Mesendoderm (in vitro differentiated cells): ENCODE measurements at regions not wholly inside any gene's neighbourhood (a gene's known extent, or its start where the extent isn't known, plus 50 kb on each side); places are given as distances from the start of the nearest gene placed in this dataset.

Experiments used
- DNase-seq: peaks from one replicate; pipeline ENCODE4 v3.0.0; 2013
- H2AK5ac ChIP-seq: 2 replicates; pipeline ENCODE4 v1.6.1; 2013; ENCODE audit warnings: low read length, inconsistent platforms
- H2BK120ac ChIP-seq: 2 replicates; pipeline ENCODE4 v1.6.1; 2013; ENCODE audit warnings: low read depth, mild to moderate bottlenecking, low read length, moderate library complexity, mixed read lengths
- H2BK15ac ChIP-seq: replicated peaks from 2 replicates; pipeline ENCODE4 v1.6.1; 2013; ENCODE audit warnings: low read depth, mild to moderate bottlenecking, moderate library complexity
- H2BK5ac ChIP-seq: 2 replicates; pipeline ENCODE4 v1.6.1; 2013; ENCODE audit warnings: low read length, inconsistent platforms
- H3K18ac ChIP-seq: 2 replicates; pipeline ENCODE4 v1.6.1; 2013; ENCODE audit warnings: mild to moderate bottlenecking, low read length, mixed read lengths
- H3K23ac ChIP-seq: one replicate; pipeline ENCODE4 v1.6.1; 2013; ENCODE audit warnings: low read length
- H3K27ac ChIP-seq: 2 replicates; pipeline ENCODE4 v1.5.1; 2013; ENCODE audit warnings: low read depth, mild to moderate bottlenecking, inconsistent platforms, low read length, moderate library complexity
- H3K27me3 ChIP-seq: 2 replicates; pipeline ENCODE4 v1.6.1; 2013; ENCODE audit warnings: low read length, control low read depth, mild to moderate bottlenecking, inconsistent platforms; ENCODE audit not compliant: insufficient read depth, poor library complexity
- H3K36me3 ChIP-seq: 2 replicates; pipeline ENCODE4 v1.6.1; 2013; ENCODE audit warnings: low read length, inconsistent platforms; ENCODE audit not compliant: control insufficient read depth, insufficient read depth
- H3K4ac ChIP-seq: one replicate; pipeline ENCODE4 v1.6.1; 2013; ENCODE audit warnings: low read depth, mild to moderate bottlenecking, low read length, moderate library complexity
- H3K4me1 ChIP-seq: 2 replicates; pipeline ENCODE4 v1.6.1; 2013; ENCODE audit warnings: low read depth, low read length, inconsistent platforms; ENCODE audit not compliant: control insufficient read depth
- H3K4me2 ChIP-seq: 2 replicates; pipeline ENCODE4 v1.6.1; 2013; ENCODE audit warnings: low read length
- H3K4me3 ChIP-seq: 2 replicates; pipeline ENCODE4 v1.5.1; 2013; ENCODE audit warnings: mild to moderate bottlenecking, low read length
- H3K56ac ChIP-seq: one replicate; pipeline ENCODE4 v1.6.1; 2013; ENCODE audit warnings: low read length
- H3K79me1 ChIP-seq: 2 replicates; pipeline ENCODE4 v1.6.1; 2013; ENCODE audit warnings: low read length, inconsistent platforms
- H3K79me2 ChIP-seq: 2 replicates; pipeline ENCODE4 v1.6.1; 2013; ENCODE audit warnings: mild to moderate bottlenecking, low read length; ENCODE audit not compliant: control insufficient read depth, insufficient read depth
- H3K9ac ChIP-seq: 2 replicates; pipeline ENCODE4 v1.6.1; 2013; ENCODE audit warnings: low read length, inconsistent platforms
- H4K5ac ChIP-seq: one replicate; pipeline ENCODE4 v1.6.1; 2013; ENCODE audit warnings: low read length
- H4K8ac ChIP-seq: one replicate; pipeline ENCODE4 v1.6.1; 2013; ENCODE audit warnings: low read depth, mild to moderate bottlenecking, control low read depth, low read length, moderate library complexity
- WGBS: extraction: QIAGEN DNeasy Blood & Tissue Kit; methylation state at CpG from one replicate; pipeline ENCODE4 v1.1.7; 2013; ENCODE audit warnings: low lambda C conversion rate, missing lambda C conversion rate; ENCODE audit not compliant: insufficient coverage; ENCODE audit errors: extremely low coverage; 5-methylcytosine and 5-hydroxymethylcytosine counted together

DNA sequence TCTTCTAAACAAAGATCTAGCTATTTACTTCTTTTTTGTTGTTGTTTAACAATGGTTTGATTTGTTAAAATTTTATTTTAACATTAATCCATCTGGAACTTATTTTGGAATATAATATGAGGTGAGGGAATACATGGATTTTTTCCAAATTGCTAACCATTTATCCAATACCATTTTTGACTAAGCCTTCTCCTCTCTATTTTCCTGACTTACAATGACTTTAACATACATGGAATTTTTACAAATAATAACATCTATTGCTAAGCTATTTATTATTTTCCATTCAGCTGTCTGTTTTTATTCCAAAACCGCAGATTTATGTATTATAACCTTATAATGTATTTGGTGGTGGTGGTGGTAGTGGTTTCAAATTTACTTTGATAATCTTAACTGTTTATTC, 420.3 kb upstream of the ADGRL2 start:
- Histone ChIP-seq H3K56ac (no peak overlapping the region), H4K8ac (no peak overlapping the region), H3K9ac (no peak overlapping the region), H3K18ac (no peak overlapping the region), H3K4me1 (no peaks in the 10 kb centered on the region), H3K4ac (no peak overlapping the region), H3K27ac (no peak overlapping the region), H3K79me2 (no peaks in the 10 kb centered on the region), H3K4me2 (no peak overlapping the region), H2BK5ac (no peak overlapping the region), H4K5ac (no peak overlapping the region), H3K4me3 (no peak overlapping the region), H2AK5ac (no peak overlapping the region), H2BK120ac (no peak overlapping the region), H3K36me3 (no peaks in the 10 kb centered on the region), H3K27me3 (no peaks in the 10 kb centered on the region), H3K23ac (no peak overlapping the region), H3K79me1 (no peaks in the 10 kb centered on the region), H2BK15ac (no peak overlapping the region)
- DNase-seq, result no peak
- WGBS, result no CpG with 5 or more reads among the region's 1 CpG

DNA sequence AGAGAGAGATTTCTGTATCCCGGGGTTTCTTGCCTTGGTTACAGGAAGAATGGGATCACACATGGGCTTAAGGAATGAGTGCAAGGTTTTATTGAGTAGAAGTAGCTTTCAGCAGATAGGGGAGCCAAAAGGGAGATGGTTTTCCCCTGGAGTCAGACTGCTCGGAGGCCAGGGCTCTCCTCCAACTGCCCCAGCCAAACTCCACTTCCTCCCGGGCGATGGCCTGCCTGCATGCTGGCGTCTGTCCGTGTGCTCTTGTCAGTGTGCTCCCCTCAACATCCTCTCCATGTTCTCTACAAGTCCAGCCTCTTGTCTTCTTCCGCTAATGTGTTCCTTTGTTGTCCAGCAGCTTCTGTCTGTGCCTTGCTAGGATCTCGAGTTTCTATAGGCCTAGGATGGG, 421.3 kb upstream of the ADGRL2 start:
- no peak overlapping the region for H2BK15ac ChIP-seq
- no peak overlapping the region for H3K9ac ChIP-seq
- no peak overlapping the region for H4K8ac ChIP-seq
- no peak overlapping the region for H3K23ac ChIP-seq
- H3K4me3 ChIP-seq, result no peak overlapping the region
- DNase-seq, result peak; percentile 16
- H3K36me3 ChIP-seq, result no peaks in the 10 kb centered on the region
- no peak overlapping the region for H3K27ac ChIP-seq
- no peaks in the 10 kb centered on the region for H3K79me2 ChIP-seq
- H3K4ac ChIP-seq, result no peak overlapping the region
- H3K4me1 ChIP-seq, result no peaks in the 10 kb centered on the region
- H3K79me1 ChIP-seq, result no peaks in the 10 kb centered on the region
- no peak overlapping the region for H2BK120ac ChIP-seq
- no peak overlapping the region for H3K18ac ChIP-seq
- peak overlapping the region; percentile 1 for H3K56ac ChIP-seq
- peak overlapping the region; percentile 10 for H2BK5ac ChIP-seq
- peak overlapping the region; percentile 1 for H4K5ac ChIP-seq
- no CpG with 5 or more reads among the region's 8 CpGs for WGBS
- H3K4me2 ChIP-seq, result no peak overlapping the region
- H2AK5ac ChIP-seq, result no peak overlapping the region
- no peaks in the 10 kb centered on the region for H3K27me3 ChIP-seq

- Histone ChIP-seq H3K4ac (no peak overlapping the region), H3K27me3 (no peaks in the 10 kb centered on the region), H3K56ac (no peak overlapping the region), H3K4me1 (no peaks in the 10 kb centered on the region), H2AK5ac (no peak overlapping the region), H3K9ac (no peak overlapping the region), H3K18ac (no peak overlapping the region), H3K4me2 (no peak overlapping the region), H2BK15ac (no peak overlapping the region), H3K4me3 (no peak overlapping the region), H3K79me2 (no peaks in the 10 kb centered on the region), H3K79me1 (no peaks in the 10 kb centered on the region), H4K5ac (no peak overlapping the region), H3K36me3 (no peaks in the 10 kb centered on the region), H2BK120ac (no peak overlapping the region), H4K8ac (no peak overlapping the region), H2BK5ac (no peak overlapping the region), H3K23ac (no peak overlapping the region), H3K27ac (no peak overlapping the region)
- peak; percentile 71 for DNase-seq
- WGBS, result no CpG with 5 or more reads among the region's 3 CpGs
Observed at GRCh38 chr1:81377406-81377805, 423.3 kb upstream of the ADGRL2 start.

DNA sequence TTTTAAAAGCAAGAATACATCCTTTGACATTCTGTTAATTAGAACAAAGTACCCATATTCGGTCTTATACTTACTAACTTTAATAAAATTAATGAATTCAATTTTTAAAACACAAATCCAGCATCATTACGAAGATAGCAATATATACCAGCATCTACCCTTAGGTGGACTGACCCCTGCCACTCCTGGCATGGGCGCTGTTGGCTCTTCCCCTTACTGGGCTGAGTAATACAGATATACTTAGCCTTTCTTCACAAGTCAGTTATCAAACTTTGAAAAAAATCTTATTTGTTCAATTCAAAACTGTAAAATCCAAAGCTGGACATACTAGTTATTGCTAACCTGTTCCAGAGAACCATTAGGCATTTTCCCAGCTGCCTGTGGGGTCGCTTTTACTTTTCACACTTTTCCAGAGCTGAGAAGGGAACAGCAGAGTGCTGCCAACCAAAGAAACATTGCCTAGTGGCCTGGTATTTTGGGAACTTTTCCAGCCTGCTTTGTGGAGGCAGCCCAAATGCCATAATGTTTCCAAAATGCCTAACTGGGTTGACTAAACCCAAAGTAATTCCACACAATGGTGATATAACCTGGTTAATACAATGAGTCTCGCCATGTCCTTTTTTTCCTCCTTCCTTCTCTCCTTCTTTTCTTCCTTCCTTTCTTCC, 424.7 kb upstream of the ADGRL2 start:
- Histone ChIP-seq H3K9ac (no peak overlapping the region), H3K27me3 (no peaks in the 10 kb centered on the region), H3K23ac (no peak overlapping the region), H3K79me2 (no peaks in the 10 kb centered on the region), H2BK5ac (no peak overlapping the region), H3K4ac (no peak overlapping the region), H3K4me3 (no peak overlapping the region), H3K56ac (no peak overlapping the region), H3K79me1 (no peaks in the 10 kb centered on the region), H2BK15ac (no peak overlapping the region), H3K27ac (no peak overlapping the region), H3K36me3 (no peaks in the 10 kb centered on the region), H4K8ac (no peak overlapping the region), H3K4me1 (no peaks in the 10 kb centered on the region), H2BK120ac (no peak overlapping the region), H3K4me2 (no peak overlapping the region), H4K5ac (no peak overlapping the region), H3K18ac (no peak overlapping the region), H2AK5ac (no peak overlapping the region)
- DNase-seq, result no peak
- WGBS, result 100% methylated on average over 2 of the region's 5 CpGs

DNA sequence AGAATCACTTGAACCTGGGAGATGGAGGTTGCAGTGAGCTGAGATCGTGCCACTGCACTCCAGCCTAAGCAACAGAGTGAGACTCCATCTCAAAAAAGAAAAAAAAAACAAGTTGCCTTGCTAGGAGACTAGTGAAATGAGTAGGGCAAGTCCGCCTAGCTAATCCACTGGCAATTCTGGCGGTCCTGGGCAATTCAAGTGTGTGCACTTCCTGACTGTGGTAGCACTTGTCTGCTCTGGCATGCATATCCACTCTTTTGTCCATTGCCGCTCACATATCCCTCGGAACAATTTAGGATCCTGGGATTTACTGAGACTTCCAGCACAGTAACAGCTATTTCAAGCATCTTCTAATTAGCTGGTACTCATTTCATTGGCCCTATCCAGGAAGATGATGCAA, 426.3 kb upstream of the ADGRL2 start:
- no peak overlapping the region for H3K9ac ChIP-seq
- H3K27ac ChIP-seq, result no peak overlapping the region
- H3K79me1 ChIP-seq, result no peaks in the 10 kb centered on the region
- no peak overlapping the region for H3K4ac ChIP-seq
- H3K4me2 ChIP-seq, result no peak overlapping the region
- no peak overlapping the region for H3K23ac ChIP-seq
- no peak overlapping the region for H2BK5ac ChIP-seq
- no peak overlapping the region for H3K18ac ChIP-seq
- no peaks in the 10 kb centered on the region for H3K36me3 ChIP-seq
- no peak overlapping the region for H3K4me3 ChIP-seq
- no peak overlapping the region for H2AK5ac ChIP-seq
- H3K79me2 ChIP-seq, result no peaks in the 10 kb centered on the region
- H2BK15ac ChIP-seq, result no peak overlapping the region
- no peak for DNase-seq
- H4K8ac ChIP-seq, result no peak overlapping the region
- no peak overlapping the region for H4K5ac ChIP-seq
- H3K56ac ChIP-seq, result no peak overlapping the region
- H3K27me3 ChIP-seq, result no peaks in the 10 kb centered on the region
- no peaks in the 10 kb centered on the region for H3K4me1 ChIP-seq
- H2BK120ac ChIP-seq, result no peak overlapping the region
- WGBS, result no CpG with 5 or more reads among the region's 5 CpGs

GRCh38 chr1:81371864-81372263, 428.9 kb upstream of the ADGRL2 start:
- no CpG with 5 or more reads among the region's 3 CpGs for WGBS
- no peaks in the 10 kb centered on the region for H3K27me3 ChIP-seq

More at GRCh38 chr1:81371864-81372263, 428.9 kb upstream of the ADGRL2 start:
- H3K56ac ChIP-seq, result no peak overlapping the region
- H4K8ac ChIP-seq, result no peak overlapping the region
- no peak overlapping the region for H3K23ac ChIP-seq
- H3K4me2 ChIP-seq, result no peak overlapping the region
- no peak overlapping the region for H3K27ac ChIP-seq
- H3K9ac ChIP-seq, result no peak overlapping the region
- no peaks in the 10 kb centered on the region for H3K4me1 ChIP-seq
- no peak overlapping the region for H2BK120ac ChIP-seq
- H4K5ac ChIP-seq, result no peak overlapping the region
- no peak overlapping the region for H2BK15ac ChIP-seq
- H3K36me3 ChIP-seq, result no peaks in the 10 kb centered on the region
- no peak overlapping the region for H3K4me3 ChIP-seq
- no peak overlapping the region for H3K4ac ChIP-seq
- H2BK5ac ChIP-seq, result no peak overlapping the region
- H3K18ac ChIP-seq, result no peak overlapping the region
- H2AK5ac ChIP-seq, result no peak overlapping the region
- H3K79me2 ChIP-seq, result no peaks in the 10 kb centered on the region
- no peaks in the 10 kb centered on the region for H3K79me1 ChIP-seq
- no peak for DNase-seq
